HepG2 (cell line): ENCODE measurements at regions not wholly inside any gene's neighbourhood (a gene's known extent, or its start where the extent isn't known, plus 50 kb on each side); places are given as distances from the start of the nearest gene placed in this dataset.

Experiments used
- ZNF10 ChIP-seq: sonication (generic); formaldehyde crosslinking; IDR thresholded peaks from 2 replicates; pipeline ENCODE4 v1.4.0; 2020; ENCODE audit warnings: mild to moderate bottlenecking, low read depth, missing genetic modification reagents, borderline replicate concordance
- ZNF138 ChIP-seq: sonication (generic); formaldehyde crosslinking; IDR thresholded peaks from 2 replicates; pipeline ENCODE4 v1.5.0; 2020; ENCODE audit warnings: mild to moderate bottlenecking, low read depth, missing genetic modification reagents
- ZNF484 ChIP-seq: sonication (generic); formaldehyde crosslinking; IDR thresholded peaks from 2 replicates; pipeline ENCODE4 v1.5.1; 2020; ENCODE audit warnings: mild to moderate bottlenecking, low read depth, missing genetic modification reagents, borderline replicate concordance
- ZNF614 ChIP-seq: IDR thresholded peaks from 2 replicates; pipeline ENCODE4 v1.6.1; 2018; ENCODE audit warnings: missing biosample characterization, missing genetic modification reagents, inconsistent platforms, borderline replicate concordance
- TF ChIP-seq, protein P1 (sequence below): sonication (generic); formaldehyde crosslinking; IDR thresholded peaks from 2 replicates; pipeline ENCODE4 v1.5.0; 2020; ENCODE audit warnings: mild to moderate bottlenecking, missing genetic modification reagents, moderate library complexity

DNA sequence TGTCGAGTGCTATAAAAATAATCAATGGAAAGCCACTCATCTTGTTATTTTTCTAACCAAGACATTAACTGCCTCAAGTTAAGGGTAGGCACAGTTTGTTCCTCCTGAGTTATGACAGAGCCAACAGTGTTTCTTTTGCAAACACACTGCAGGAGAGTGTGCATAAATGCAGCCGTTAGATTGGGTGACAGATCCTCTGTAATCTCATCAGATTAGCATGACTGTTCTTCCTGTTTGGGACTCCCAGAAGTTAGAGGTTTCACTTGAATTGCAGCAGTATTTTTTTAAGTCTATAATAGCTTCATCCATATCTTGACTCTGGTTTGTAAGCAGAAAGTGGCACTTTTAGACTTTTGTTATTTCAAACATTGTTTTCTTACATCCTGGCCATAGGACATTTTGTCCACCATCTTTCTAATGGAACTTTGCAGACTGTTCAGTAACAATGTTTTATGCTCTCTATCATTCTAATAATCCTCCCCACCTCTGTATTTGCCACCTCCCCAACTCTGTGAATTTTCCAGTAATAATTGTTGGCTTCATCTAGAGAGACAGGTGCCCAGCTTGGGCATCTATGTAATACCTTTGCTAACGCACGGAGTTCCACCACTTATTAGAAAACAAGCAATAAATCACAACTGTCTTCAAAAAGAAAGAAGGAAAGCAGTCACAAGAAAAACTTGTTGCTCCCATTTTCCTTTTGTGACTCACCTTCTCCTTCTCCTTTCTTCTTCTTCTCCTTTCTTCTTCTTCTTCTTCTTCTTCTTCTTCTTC, 560.0 kb downstream of the ADCYAP1 start:
- TF ChIP-seq ZNF484 (CRISPR knock-in tag) (no peak), ZNF10 (no peak), ZNF138 (CRISPR knock-in tag) (no peak), ZNF614 (no peak)
- TF ChIP-seq, protein P1, sequence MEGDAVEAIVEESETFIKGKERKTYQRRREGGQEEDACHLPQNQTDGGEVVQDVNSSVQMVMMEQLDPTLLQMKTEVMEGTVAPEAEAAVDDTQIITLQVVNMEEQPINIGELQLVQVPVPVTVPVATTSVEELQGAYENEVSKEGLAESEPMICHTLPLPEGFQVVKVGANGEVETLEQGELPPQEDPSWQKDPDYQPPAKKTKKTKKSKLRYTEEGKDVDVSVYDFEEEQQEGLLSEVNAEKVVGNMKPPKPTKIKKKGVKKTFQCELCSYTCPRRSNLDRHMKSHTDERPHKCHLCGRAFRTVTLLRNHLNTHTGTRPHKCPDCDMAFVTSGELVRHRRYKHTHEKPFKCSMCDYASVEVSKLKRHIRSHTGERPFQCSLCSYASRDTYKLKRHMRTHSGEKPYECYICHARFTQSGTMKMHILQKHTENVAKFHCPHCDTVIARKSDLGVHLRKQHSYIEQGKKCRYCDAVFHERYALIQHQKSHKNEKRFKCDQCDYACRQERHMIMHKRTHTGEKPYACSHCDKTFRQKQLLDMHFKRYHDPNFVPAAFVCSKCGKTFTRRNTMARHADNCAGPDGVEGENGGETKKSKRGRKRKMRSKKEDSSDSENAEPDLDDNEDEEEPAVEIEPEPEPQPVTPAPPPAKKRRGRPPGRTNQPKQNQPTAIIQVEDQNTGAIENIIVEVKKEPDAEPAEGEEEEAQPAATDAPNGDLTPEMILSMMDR, result no peak
